DOHH2 (cell line): ENCODE measurements at regions not wholly inside any gene's neighbourhood (a gene's known extent, or its start where the extent isn't known, plus 50 kb on each side); places are given as distances from the start of the nearest gene placed in this dataset.

Experiments used
- CTCF ChIP-seq: fragments of 200-600 bp; sonication (generic); IDR thresholded peaks from one replicate; pipeline ENCODE4 v1.5.1; 2014; ENCODE audit warnings: antibody characterized with exemption, mild to moderate bottlenecking, low read depth, low read length; ENCODE audit not compliant: poor library complexity, severe bottlenecking
- EZH2phosphoT487 ChIP-seq: fragments of 200-600 bp; sonication (generic); IDR thresholded peaks from 2 replicates; pipeline ENCODE4 v1.6.1; 2017; ENCODE audit warnings: borderline replicate concordance, mild to moderate bottlenecking, antibody characterized with exemption, low read length, moderate library complexity, mixed read lengths

DNA sequence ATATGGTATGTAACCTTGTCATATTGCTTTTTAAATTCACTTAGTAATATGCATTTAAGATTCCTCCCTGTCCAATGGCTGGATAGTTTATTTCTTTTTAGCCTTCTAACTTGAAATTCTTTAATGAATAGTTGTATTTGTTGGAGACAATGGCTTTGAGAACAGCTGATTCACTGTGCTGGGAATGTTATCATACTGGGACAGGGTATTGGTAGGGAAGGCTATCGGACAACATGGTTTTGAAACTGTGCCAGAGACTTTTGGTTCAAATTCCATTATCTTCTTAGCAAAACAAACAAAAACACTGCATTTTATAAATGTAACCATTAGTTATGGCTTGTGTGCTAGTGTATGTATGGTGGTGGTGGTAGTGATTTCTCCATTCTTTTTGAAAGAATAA is 517.1 kb upstream of the ANKRD30A start:
- TF ChIP-seq CTCF, result no peak
- TF ChIP-seq EZH2phosphoT487, result no peak
